H1 (cell line): ENCODE measurements at regions not wholly inside any gene's neighbourhood (a gene's known extent, or its start where the extent isn't known, plus 50 kb on each side); places are given as distances from the start of the nearest gene placed in this dataset.

Source experiments
- CTCF ChIA-PET: fragments of 300-600 bp; sonication (Branson Sonifier 250); formaldehyde crosslinking; loops from one replicate; lab custom pipeline; 2021; ENCODE audit not compliant: partially characterized antibody; lab: Charles Lee
- POLR2A ChIA-PET: fragments of 300-600 bp; sonication (Branson Sonifier 250); formaldehyde crosslinking; loops from one replicate; lab custom pipeline; 2021; ENCODE audit warnings: inconsistent platforms; ENCODE audit not compliant: partially characterized antibody; lab: Charles Lee
- DNase-seq, 2 experiments: peaks; one replicate each; pipeline versions ENCODE4 v3.0.0 to v3.0.0-alpha.2; 2010 to 2022; ENCODE audit warnings: low spot score in 2 of 2, low read depth in 1 of 2, mixed read lengths in 1 of 2
- FAIRE-seq: peaks from 2 replicates; lab custom pipeline; 2011; peaks lifted over from hg19 to GRCh38; lab: Jason Lieb, UNC
- H2AFZ ChIP-seq: 2 replicates; pipeline ENCODE4 v1.8.1; 2012; ENCODE audit warnings: low read length, inconsistent platforms
- H2AK5ac ChIP-seq: 2 replicates; pipeline ENCODE4 v1.6.1; 2013; ENCODE audit warnings: low read depth, low read length
- H2BK120ac ChIP-seq: replicated peaks from 2 replicates; pipeline ENCODE3; 2013; ENCODE audit warnings: low read depth, low read length, inconsistent platforms
- H2BK12ac ChIP-seq: 2 replicates; pipeline ENCODE4 v1.6.1; 2013; ENCODE audit warnings: low read depth, low read length
- H2BK15ac ChIP-seq: 2 replicates; pipeline ENCODE4 v1.6.1; 2013; ENCODE audit warnings: low read length
- H2BK20ac ChIP-seq: 2 replicates; pipeline ENCODE4 v1.6.1; 2013; ENCODE audit warnings: low read length
- H2BK5ac ChIP-seq: 2 replicates; pipeline ENCODE4 v1.6.1; 2013; ENCODE audit warnings: low read depth, low read length
- H3K14ac ChIP-seq: 2 replicates; pipeline ENCODE4 v1.6.1; 2013; ENCODE audit warnings: inconsistent platforms; ENCODE audit not compliant: insufficient read length
- H3K18ac ChIP-seq: 2 replicates; pipeline ENCODE4 v1.6.1; 2013; ENCODE audit warnings: low read length; ENCODE audit errors: extremely low read depth
- H3K23ac ChIP-seq: 2 replicates; pipeline ENCODE4 v1.6.1; 2013; ENCODE audit warnings: inconsistent platforms; ENCODE audit not compliant: insufficient read length
- H3K23me2 ChIP-seq: 2 replicates; pipeline ENCODE4 v1.6.1; 2013; ENCODE audit warnings: low read depth, low read length
- H3K27ac ChIP-seq: 2 replicates; pipeline ENCODE4 v1.6.1; 2011; ENCODE audit warnings: low read depth, low read length, inconsistent platforms
- H3K27me3 ChIP-seq, 4 experiments: replicated peaks in 1 of 4; 1 replicate in 1 of 4; 2 replicates in 3 of 4; pipeline versions ENCODE4 v1.6.1 to v1.8.1; 2011 to 2013; ENCODE audit warnings: low read length in 3 of 4, mild to moderate bottlenecking in 3 of 4, inconsistent platforms in 2 of 4, mixed read lengths in 2 of 4, moderate library complexity in 1 of 4; ENCODE audit not compliant: control insufficient read depth in 3 of 4, insufficient read depth in 3 of 4; ENCODE audit errors: extremely low read depth in 1 of 4
- H3K36me3 ChIP-seq, 4 experiments: 2 replicates each; pipeline versions ENCODE4 v1.6.1 to v1.8.1; 2011 to 2013; ENCODE audit warnings: mild to moderate bottlenecking in 4 of 4, low read length in 3 of 4, moderate library complexity in 2 of 4, control low read depth in 1 of 4, inconsistent platforms in 1 of 4; ENCODE audit not compliant: insufficient read depth in 4 of 4, control insufficient read depth in 2 of 4
- H3K4ac ChIP-seq: replicated peaks from 2 replicates; pipeline ENCODE3; 2013; ENCODE audit warnings: low read length, low read depth, mixed read lengths, inconsistent platforms; ENCODE audit not compliant: insufficient read length
- H3K4me1 ChIP-seq, 4 experiments: replicated peaks in 1 of 4; 1 replicate in 1 of 4; 2 replicates in 3 of 4; pipeline versions ENCODE4 v1.6.1 to v1.8.1; 2011 to 2013; ENCODE audit warnings: low read length in 3 of 4, inconsistent platforms in 2 of 4, mixed read lengths in 1 of 4; ENCODE audit not compliant: insufficient read depth in 4 of 4, control insufficient read depth in 3 of 4
- H3K4me2 ChIP-seq, 2 experiments: 2 replicates each; pipeline versions ENCODE4 v1.6.1 to v1.8.1; 2011 to 2013; ENCODE audit warnings: low read depth in 2 of 2, low read length in 2 of 2, control low read depth in 1 of 2, inconsistent platforms in 1 of 2, mild to moderate bottlenecking in 1 of 2; ENCODE audit not compliant: insufficient read depth in 1 of 2
- H3K4me3 ChIP-seq, 4 experiments: fragments of 200-600, 300-600 bp in 1 of 4; sonication (generic), shearing (Covaris generic), sonication (Bioruptor Twin) in 1 of 4; 2 replicates each; pipeline versions ENCODE4 v1.5.1 to v1.8.1; 2011 to 2016; ENCODE audit warnings: low read length in 4 of 4, low read depth in 3 of 4, control low read depth in 2 of 4, inconsistent platforms in 2 of 4, mild to moderate bottlenecking in 2 of 4, mixed read lengths in 1 of 4, moderate library complexity in 1 of 4; ENCODE audit not compliant: insufficient read depth in 2 of 4; ENCODE audit errors: extremely low read depth in 1 of 4
- H3K56ac ChIP-seq: replicated peaks from 2 replicates; pipeline ENCODE3; 2013; ENCODE audit warnings: low read depth, mild to moderate bottlenecking, mixed read lengths, low read length, inconsistent platforms; ENCODE audit not compliant: insufficient read length
- H3K79me1 ChIP-seq: 2 replicates; pipeline ENCODE4 v1.6.1; 2013; ENCODE audit warnings: low read depth, low read length, control low read depth
- H3K79me2 ChIP-seq, 2 experiments: 2 replicates each; pipeline versions ENCODE4 v1.6.1 to v1.8.1; 2012 to 2013; ENCODE audit warnings: low read length in 2 of 2, mild to moderate bottlenecking in 2 of 2, inconsistent platforms in 1 of 2; ENCODE audit not compliant: insufficient read depth in 2 of 2, control insufficient read depth in 1 of 2
- H3K9ac ChIP-seq, 4 experiments: replicated peaks in 1 of 4; 1 replicate in 1 of 4; 2 replicates in 3 of 4; pipeline versions ENCODE4 v1.6.1 to v1.8.1; 2011 to 2013; ENCODE audit warnings: low read depth in 3 of 4, low read length in 3 of 4, control low read depth in 2 of 4, mild to moderate bottlenecking in 2 of 4, moderate library complexity in 2 of 4, inconsistent platforms in 1 of 4; ENCODE audit errors: extremely low read depth in 1 of 4
- H3K9me3 ChIP-seq, 2 experiments: 2 replicates each; pipeline versions ENCODE4 v1.6.1 to v1.8.1; 2012 to 2013; ENCODE audit warnings: mild to moderate bottlenecking in 2 of 2, moderate library complexity in 2 of 2, control low read depth in 1 of 2, inconsistent platforms in 1 of 2, low read depth in 1 of 2, low read length in 1 of 2, mixed read lengths in 1 of 2; ENCODE audit not compliant: insufficient read depth in 2 of 2
- H4K20me1 ChIP-seq, 2 experiments: replicated peaks in 1 of 2; 2 replicates each; pipeline versions ENCODE3 to v1.8.1; 2011 to 2013; ENCODE audit warnings: inconsistent platforms in 2 of 2, low read length in 2 of 2, mild to moderate bottlenecking in 1 of 2; ENCODE audit not compliant: insufficient read depth in 2 of 2, control insufficient read depth in 1 of 2
- H4K5ac ChIP-seq: 2 replicates; pipeline ENCODE4 v1.6.1; 2013; ENCODE audit warnings: low read length, low read depth, mixed read lengths, inconsistent platforms; ENCODE audit not compliant: insufficient read length
- H4K8ac ChIP-seq: 2 replicates; pipeline ENCODE4 v1.8.0; 2013; ENCODE audit warnings: mild to moderate bottlenecking, moderate library complexity, low read length, inconsistent platforms; ENCODE audit not compliant: insufficient read depth; ENCODE audit errors: extremely low read depth
- H4K91ac ChIP-seq: replicated peaks from 2 replicates; pipeline ENCODE3; 2013; ENCODE audit warnings: low read length, mixed read lengths, inconsistent platforms; ENCODE audit not compliant: insufficient read length
- BRCA1 ChIP-seq: IDR thresholded peaks from 2 replicates; pipeline ENCODE4 v1.6.1; 2012; ENCODE audit warnings: low read depth, low read length, improper control_type of control experiment
- CREB1 ChIP-seq: IDR thresholded peaks from 2 replicates; pipeline ENCODE4 v1.6.1; 2012; ENCODE audit warnings: inconsistent platforms
- GTF2F1 ChIP-seq: IDR thresholded peaks from 2 replicates; pipeline ENCODE4 v1.6.1; 2012; ENCODE audit warnings: low read depth, low read length, improper control_type of control experiment, borderline replicate concordance
- HDAC2 ChIP-seq, 2 experiments: fragments of 300-600 bp in 1 of 2; sonication (generic) in 1 of 2; IDR thresholded peaks; 2 replicates each; pipeline ENCODE4 v1.6.1; 2011 to 2012; ENCODE audit warnings: low read depth in 2 of 2, low read length in 2 of 2, mild to moderate bottlenecking in 2 of 2, moderate library complexity in 2 of 2, borderline replicate concordance in 1 of 2, inconsistent platforms in 1 of 2
- JUND ChIP-seq: IDR thresholded peaks from 2 replicates; pipeline ENCODE4 v1.6.1; 2011; ENCODE audit warnings: mild to moderate bottlenecking, improper control_type of control experiment, low read length
- KDM1A ChIP-seq: fragments of 200-600, 300-600 bp; sonication (generic); IDR thresholded peaks from 2 replicates; pipeline ENCODE4 v1.7.1; 2016; ENCODE audit warnings: mild to moderate bottlenecking, low read length, borderline replicate concordance
- POLR2A ChIP-seq, 2 experiments: IDR thresholded peaks; 1 replicate in 1 of 2; 2 replicates in 1 of 2; pipeline ENCODE4 v1.6.1; 2011; ENCODE audit warnings: low read depth in 2 of 2, low read length in 2 of 2, mild to moderate bottlenecking in 2 of 2; ENCODE audit errors: control extremely low read depth in 1 of 2
- RBBP5 ChIP-seq: IDR thresholded peaks from 2 replicates; pipeline ENCODE4 v1.7.1; 2012; ENCODE audit warnings: low read depth, mild to moderate bottlenecking, inconsistent platforms, low read length, moderate library complexity, borderline replicate concordance
- RNF2 ChIP-seq: fragments of 200-900, 300-1000 bp; sonication (generic); IDR thresholded peaks from 2 replicates; pipeline ENCODE4 v1.7.1; 2016; ENCODE audit warnings: borderline replicate concordance, low read depth, mild to moderate bottlenecking, antibody characterized with exemption, low read length; ENCODE audit not compliant: poor library complexity, severe bottlenecking; ENCODE audit errors: missing control alignments
- SIRT6 ChIP-seq: IDR thresholded peaks from one replicate; pipeline ENCODE4 v1.7.1; 2012; ENCODE audit warnings: low read length, inconsistent platforms
- SIX5 ChIP-seq: IDR thresholded peaks from 2 replicates; pipeline ENCODE4 v1.6.1; 2011; ENCODE audit warnings: mild to moderate bottlenecking, low read depth, low read length
- SP2 ChIP-seq: IDR thresholded peaks from 2 replicates; pipeline ENCODE4 v1.6.1; 2012; ENCODE audit warnings: mild to moderate bottlenecking, low read length, inconsistent platforms
- SRF ChIP-seq: IDR thresholded peaks from 2 replicates; pipeline ENCODE4 v1.6.1; 2011; ENCODE audit warnings: mild to moderate bottlenecking, low read depth, low read length, moderate library complexity
- SUZ12 ChIP-seq: fragments of 200-600 bp; sonication (generic); IDR thresholded peaks from 2 replicates; pipeline ENCODE4 v1.6.1; 2012; ENCODE audit warnings: mild to moderate bottlenecking, inconsistent platforms, low read length, moderate library complexity, mixed read lengths
- TAF1 ChIP-seq: IDR thresholded peaks from 2 replicates; pipeline ENCODE4 v1.6.1; 2011; ENCODE audit warnings: mild to moderate bottlenecking, low read depth, low read length
- TAF7 ChIP-seq: optimal IDR thresholded peaks from 2 replicates; pipeline ENCODE3; 2011; ENCODE audit warnings: low read depth, mild to moderate bottlenecking, inconsistent platforms, low read length, moderate library complexity, borderline replicate concordance
- WGBS, 2 experiments: shearing (Covaris generic) in 1 of 2; methylation state at CpG; one replicate each; pipeline versions ENCODE4 v1.1.6 to v1.1.7; 2013 to 2015; ENCODE audit warnings: low lambda C conversion rate in 2 of 2, mixed read lengths in 2 of 2, inconsistent platforms in 1 of 2, low coverage in 1 of 2, missing lambda C conversion rate in 1 of 2; ENCODE audit not compliant: insufficient replicate concordance in 2 of 2, insufficient coverage in 1 of 2, insufficient read length in 1 of 2; ENCODE audit errors: extremely low coverage in 1 of 2, missing lambda C conversion rate in 1 of 2; 5-methylcytosine and 5-hydroxymethylcytosine counted together

DNA sequence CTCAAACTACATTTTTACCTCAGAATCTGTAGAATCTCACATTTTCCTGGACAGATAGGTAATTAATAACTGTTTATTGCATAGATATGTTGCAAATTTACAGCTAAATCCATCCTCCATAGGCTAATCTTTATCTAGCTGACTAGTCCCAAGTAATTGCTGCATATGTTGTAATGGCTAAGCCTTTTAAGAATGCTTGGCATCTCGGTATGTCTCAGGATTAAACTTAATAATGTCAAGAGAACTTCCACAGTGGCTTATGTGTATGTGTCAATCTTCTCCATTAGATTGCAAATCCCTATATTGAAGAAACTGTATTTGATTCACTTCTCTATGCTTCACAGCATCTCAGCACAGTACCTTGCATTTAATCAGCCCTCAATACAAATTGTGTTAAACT, 131.9 kb downstream of the PRDM9 start:
- Histone ChIP-seq H3K18ac (no peak overlapping the region), H2AK5ac (no peak overlapping the region), H4K5ac (no peak overlapping the region), H2BK120ac (no peak overlapping the region), H3K9me3 (no peaks in the 10 kb centered on the region), H3K79me2 (no peaks in the 10 kb centered on the region), H4K20me1 (no peaks in the 10 kb centered on the region), H3K4me1 (no peaks in the 10 kb centered on the region), H3K56ac (no peak overlapping the region), H4K8ac (no peak overlapping the region), H3K27me3 (no peaks in the 10 kb centered on the region), H3K9ac (no peak overlapping the region), H2BK20ac (no peak overlapping the region), H3K4me3 (no peak overlapping the region), H2BK15ac (no peak overlapping the region), H2BK5ac (no peak overlapping the region), H3K4ac (no peak overlapping the region), H2BK12ac (no peak overlapping the region), H3K23me2 (no peaks in the 10 kb centered on the region; the same call in 1 of the 2 replicates), H3K23ac (no peak overlapping the region), H3K36me3 (no peaks in the 10 kb centered on the region), H3K27ac (no peak overlapping the region), H3K14ac (no peak overlapping the region), H2AFZ (no peak overlapping the region), H3K79me1 (no peaks in the 10 kb centered on the region), H3K4me2 (no peak overlapping the region), H4K91ac (no peak overlapping the region)
- DNase-seq (no peak), FAIRE-seq (no peak)
- ChIA-PET CTCF (interaction anchor here (0.9 kb wide), 1 partner anchor 20 kb away, joined by 3 read pairs; no protein-coding TSS in a partner anchor), POLR2A (no interaction called here)
- 89% methylated on average over 1 of the region's 1 CpG; no CpG with 5 or more reads in 1 of the 2 experiments for WGBS, 2 experiments
- no peak for TF ChIP-seq RNF2
- no peak for TF ChIP-seq CREB1
- no peak for TF ChIP-seq GTF2F1
- no peak for TF ChIP-seq SUZ12
- no peak for TF ChIP-seq JUND
- TF ChIP-seq SRF = no peak
- no peak for TF ChIP-seq HDAC2 (IDR thresholded peaks at IDR 0.05; ENCODE audit: borderline replicate concordance in 1 of 2, low read depth in 2 of 2, low read length in 2 of 2)
- TF ChIP-seq BRCA1 = no peak
- TF ChIP-seq TAF1 = no peak
- TF ChIP-seq POLR2A (IDR thresholded peaks at IDR 0.05; ENCODE audit: control extremely low read depth in 1 of 2, low read depth in 2 of 2, low read length in 2 of 2) = no peak
- TF ChIP-seq RBBP5 = no peak
- no peak for TF ChIP-seq KDM1A
- no peak for TF ChIP-seq SIRT6
- TF ChIP-seq TAF7 = no peak
- TF ChIP-seq SP2 = no peak
- no peak for TF ChIP-seq SIX5
